C4-2B (cell line): ENCODE measurements at regions not wholly inside any gene's neighbourhood (a gene's known extent, or its start where the extent isn't known, plus 50 kb on each side); places are given as distances from the start of the nearest gene placed in this dataset.

Source experiments
- H3K27ac ChIP-seq: fragments of 450-650 bp; 2 replicates; pipeline ENCODE4 v1.5.1; 2017
- CTCF ChIP-seq: fragments of 450-650 bp; conservative IDR thresholded peaks from 2 replicates; pipeline ENCODE4 v1.5.1; 2017; ENCODE audit warnings: mild to moderate bottlenecking
- ZFX ChIP-seq: fragments of 450-650 bp; IDR thresholded peaks from 2 replicates; pipeline ENCODE4 v1.6.1; 2017

DNA sequence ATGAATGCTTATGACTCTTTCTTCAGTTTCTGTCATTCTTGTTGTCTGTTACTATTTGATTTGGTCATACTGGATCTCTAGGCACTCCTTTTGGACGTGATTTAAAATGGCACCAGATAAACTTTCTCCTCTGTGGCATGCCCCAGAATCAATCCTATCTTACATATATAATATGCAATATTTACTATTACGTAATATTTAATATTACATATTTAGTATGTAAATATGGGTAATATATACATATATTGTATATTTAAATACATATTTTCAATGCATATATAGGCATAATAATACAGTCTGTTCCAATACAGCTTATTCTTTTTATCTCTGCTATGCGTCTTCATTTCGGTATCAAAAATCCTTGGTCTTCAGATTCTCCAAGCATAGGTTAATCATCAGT, 104.4 kb upstream of the PRR20A start:
- TF ChIP-seq CTCF (no peak), ZFX (no peak)
- no peak overlapping the region for H3K27ac ChIP-seq

GRCh38 chr13:57044910-57045309, 95.8 kb upstream of the PRR20A start:
- no peak for TF ChIP-seq ZFX
- no peak for TF ChIP-seq CTCF
- no peak overlapping the region for H3K27ac ChIP-seq

DNA sequence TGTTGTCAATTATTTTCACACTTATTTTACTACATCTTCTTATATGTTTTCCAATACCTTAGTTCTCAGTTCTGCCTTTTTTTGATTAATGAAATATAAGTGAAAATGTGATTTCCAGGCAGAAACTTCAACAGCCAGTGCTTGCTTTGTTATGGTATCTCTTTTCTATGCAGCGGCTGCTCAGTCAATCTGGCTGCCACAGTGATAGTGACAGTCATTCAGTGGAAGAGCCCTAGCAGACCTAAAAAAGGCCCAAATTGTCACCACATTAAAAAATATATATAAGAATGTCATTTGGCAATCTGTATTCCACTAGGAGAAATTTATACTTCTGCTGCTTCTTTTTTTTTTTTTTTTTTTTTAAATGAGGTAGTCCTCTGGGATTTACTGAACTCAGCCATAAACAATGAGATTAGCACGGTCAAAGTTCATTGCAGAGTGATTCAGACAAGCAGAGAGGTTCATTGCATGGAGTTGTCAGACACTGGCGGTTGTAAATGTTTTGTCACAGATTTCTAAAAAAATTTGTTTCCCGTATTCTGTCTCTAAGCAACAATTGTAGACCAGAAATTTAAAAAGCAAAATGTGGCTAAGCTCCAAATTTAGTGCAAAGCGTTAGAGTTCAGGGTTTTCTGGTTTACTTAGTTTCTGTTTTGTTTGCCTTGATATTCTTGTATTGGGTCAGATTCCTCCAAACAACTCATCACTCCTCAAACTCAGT, 94.7 kb upstream of the PRR20A start:
- no peak overlapping the region for H3K27ac ChIP-seq
- TF ChIP-seq ZFX (no peak), CTCF (no peak)

- no peak for TF ChIP-seq CTCF
- TF ChIP-seq ZFX: no peak
- H3K27ac ChIP-seq: no peak overlapping the region
Observed at GRCh38 chr13:57056601-57057180, 84.0 kb upstream of the PRR20A start.

GRCh38 chr13:57063007-57063406, 77.7 kb upstream of the PRR20A start:
- TF ChIP-seq ZFX: no peak
- no peak for TF ChIP-seq CTCF
- H3K27ac ChIP-seq: no peak overlapping the region

GRCh38 chr13:57073983-57074382, 66.7 kb upstream of the PRR20A start:
- no peak for TF ChIP-seq CTCF
- no peak for TF ChIP-seq ZFX
- H3K27ac ChIP-seq: no peak overlapping the region

DNA sequence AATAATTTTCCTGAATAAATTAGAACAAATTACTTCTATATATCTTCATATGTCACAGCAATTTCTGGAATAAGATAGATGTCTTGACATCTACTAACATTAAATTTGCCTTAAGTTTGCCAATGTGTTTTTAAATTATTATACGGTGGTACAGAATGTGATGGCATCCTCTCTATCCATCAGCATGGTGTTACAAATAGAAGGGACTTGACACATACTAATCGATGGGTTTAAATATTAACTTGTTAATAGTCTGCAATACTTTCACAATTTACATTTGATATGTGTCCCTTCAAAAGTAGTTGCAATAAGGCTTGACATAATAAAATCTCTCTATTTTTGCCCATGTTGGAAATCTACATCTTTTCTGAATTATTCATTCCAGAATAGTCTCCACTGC, 65.1 kb upstream of the PRR20A start:
- no peak overlapping the region for H3K27ac ChIP-seq
- TF ChIP-seq ZFX (no peak), CTCF (no peak)
